ENCODE measurements at regions not wholly inside any gene's neighbourhood (a gene's known extent, or its start where the extent isn't known, plus 50 kb on each side); places are given as distances from the start of the nearest gene placed in this dataset.
"Not testable (repeated sequence)": the region's sequence is repeated elsewhere in the genome, so short reads cannot be mapped to it uniquely, and the experiment has no call there.

- H3K4me3 ChIP-seq (ENCODE audit: low read depth, low read length), result no peak overlapping the region
- DNase-seq (ENCODE audit: low read depth), result no peak
- TF ChIP-seq MYC (IDR thresholded peaks at IDR 0.05; ENCODE audit: low read depth, low read length), result no peak
- TF ChIP-seq, protein P1, sequence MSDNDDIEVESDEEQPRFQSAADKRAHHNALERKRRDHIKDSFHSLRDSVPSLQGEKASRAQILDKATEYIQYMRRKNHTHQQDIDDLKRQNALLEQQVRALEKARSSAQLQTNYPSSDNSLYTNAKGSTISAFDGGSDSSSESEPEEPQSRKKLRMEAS (IDR thresholded peaks at IDR 0.05; ENCODE audit: low read depth, low read length), result no peak
- TF ChIP-seq, protein P2, sequence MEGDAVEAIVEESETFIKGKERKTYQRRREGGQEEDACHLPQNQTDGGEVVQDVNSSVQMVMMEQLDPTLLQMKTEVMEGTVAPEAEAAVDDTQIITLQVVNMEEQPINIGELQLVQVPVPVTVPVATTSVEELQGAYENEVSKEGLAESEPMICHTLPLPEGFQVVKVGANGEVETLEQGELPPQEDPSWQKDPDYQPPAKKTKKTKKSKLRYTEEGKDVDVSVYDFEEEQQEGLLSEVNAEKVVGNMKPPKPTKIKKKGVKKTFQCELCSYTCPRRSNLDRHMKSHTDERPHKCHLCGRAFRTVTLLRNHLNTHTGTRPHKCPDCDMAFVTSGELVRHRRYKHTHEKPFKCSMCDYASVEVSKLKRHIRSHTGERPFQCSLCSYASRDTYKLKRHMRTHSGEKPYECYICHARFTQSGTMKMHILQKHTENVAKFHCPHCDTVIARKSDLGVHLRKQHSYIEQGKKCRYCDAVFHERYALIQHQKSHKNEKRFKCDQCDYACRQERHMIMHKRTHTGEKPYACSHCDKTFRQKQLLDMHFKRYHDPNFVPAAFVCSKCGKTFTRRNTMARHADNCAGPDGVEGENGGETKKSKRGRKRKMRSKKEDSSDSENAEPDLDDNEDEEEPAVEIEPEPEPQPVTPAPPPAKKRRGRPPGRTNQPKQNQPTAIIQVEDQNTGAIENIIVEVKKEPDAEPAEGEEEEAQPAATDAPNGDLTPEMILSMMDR (IDR thresholded peaks at IDR 0.05; ENCODE audit: low read depth, low read length), result no peak
- TF ChIP-seq POLR2A (IDR thresholded peaks at IDR 0.05; ENCODE audit: extremely low read depth, insufficient read length), result no peak
Measured at GRCh38 chr2:7649461-7650228, 732.4 kb downstream of the RNF144A start.

- DNase-seq (ENCODE audit: low read depth), result no peak
- TF ChIP-seq MYC (IDR thresholded peaks at IDR 0.05; ENCODE audit: low read depth, low read length), result no peak
- TF ChIP-seq, protein P1 (IDR thresholded peaks at IDR 0.05; ENCODE audit: low read depth, low read length), result no peak
- TF ChIP-seq POLR2A (IDR thresholded peaks at IDR 0.05; ENCODE audit: extremely low read depth, insufficient read length), result no peak
- TF ChIP-seq, protein P2 (IDR thresholded peaks at IDR 0.05; ENCODE audit: low read depth, low read length), result no peak
- no peak overlapping the region for H3K4me3 ChIP-seq (ENCODE audit: low read depth, low read length)
Measured at GRCh38 chr2:7653617-7654016, 736.4 kb downstream of the RNF144A start.

GRCh38 chr2:7655629-7656028, 738.4 kb downstream of the RNF144A start:
- no peak overlapping the region for H3K4me3 ChIP-seq (ENCODE audit: low read depth, low read length)
- DNase-seq (ENCODE audit: low read depth), result no peak
- TF ChIP-seq, protein P2 (IDR thresholded peaks at IDR 0.05; ENCODE audit: low read depth, low read length), result no peak
- TF ChIP-seq MYC (IDR thresholded peaks at IDR 0.05; ENCODE audit: low read depth, low read length), result no peak
- TF ChIP-seq, protein P1 (IDR thresholded peaks at IDR 0.05; ENCODE audit: low read depth, low read length), result no peak
- no peak for TF ChIP-seq POLR2A (IDR thresholded peaks at IDR 0.05; ENCODE audit: extremely low read depth, insufficient read length)

DNA sequence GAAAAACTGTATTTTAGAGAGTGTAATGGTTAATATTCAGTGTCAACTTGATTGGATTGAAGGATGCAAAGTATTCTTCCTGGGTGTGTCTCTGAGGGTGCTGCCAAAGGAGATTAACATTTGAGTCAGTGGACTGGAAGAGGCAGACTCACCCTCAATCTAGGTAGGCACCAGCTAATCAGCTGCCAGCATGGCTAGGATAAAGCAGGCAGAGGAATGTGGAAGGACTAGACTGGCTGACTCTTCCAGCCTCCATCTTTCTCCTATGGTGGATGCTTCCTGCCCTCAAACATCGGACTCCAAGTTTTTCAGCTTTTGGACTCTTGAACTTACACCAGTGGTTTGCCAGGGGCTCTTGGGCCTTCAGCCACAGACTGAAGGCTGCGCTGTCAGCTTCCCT, 740.3 kb downstream of the RNF144A start:
- DNase-seq (ENCODE audit: low read depth); H3K4me3 ChIP-seq (ENCODE audit: low read depth, low read length): not testable (repeated sequence)

- no peak overlapping the region for H3K4me3 ChIP-seq (ENCODE audit: low read depth, low read length)
- DNase-seq (ENCODE audit: low read depth), result no peak
- TF ChIP-seq, protein P1 (IDR thresholded peaks at IDR 0.05; ENCODE audit: low read depth, low read length), result no peak
- no peak for TF ChIP-seq POLR2A (IDR thresholded peaks at IDR 0.05; ENCODE audit: extremely low read depth, insufficient read length)
- no peak for TF ChIP-seq MYC (IDR thresholded peaks at IDR 0.05; ENCODE audit: low read depth, low read length)
- TF ChIP-seq, protein P2 (IDR thresholded peaks at IDR 0.05; ENCODE audit: low read depth, low read length), result no peak
Measured at GRCh38 chr2:7658486-7658885, 741.3 kb downstream of the RNF144A start.

GRCh38 chr2:7660816-7661215, 743.6 kb downstream of the RNF144A start:
- no peak for TF ChIP-seq POLR2A (IDR thresholded peaks at IDR 0.05; ENCODE audit: extremely low read depth, insufficient read length)
- TF ChIP-seq, protein P1 (IDR thresholded peaks at IDR 0.05; ENCODE audit: low read depth, low read length), result no peak
- TF ChIP-seq MYC (IDR thresholded peaks at IDR 0.05; ENCODE audit: low read depth, low read length), result no peak
- TF ChIP-seq, protein P2 (IDR thresholded peaks at IDR 0.05; ENCODE audit: low read depth, low read length), result no peak
- H3K4me3 ChIP-seq (ENCODE audit: low read depth, low read length), result no peak overlapping the region
- DNase-seq (ENCODE audit: low read depth), result no peak

Measured in NB4 (cell line).